Activated naive CD8-positive, alpha-beta T cell treated with anti-CD3 and anti-CD28 coated beads for 36 hours (primary cell): ENCODE measurements at regions not wholly inside any gene's neighbourhood (a gene's known extent, or its start where the extent isn't known, plus 50 kb on each side); places are given as distances from the start of the nearest gene placed in this dataset.

ENCODE experiments used
- DNase-seq: peaks from one replicate; pipeline ENCODE4 v3.0.0; 2021
- H3K27ac Mint-ChIP-seq: one replicate; pipeline ENCODE4 v1.8.0; 2022; ENCODE audit warnings: mild to moderate bottlenecking, moderate library complexity, mixed read lengths
- H3K27me3 Mint-ChIP-seq: one replicate; pipeline ENCODE4 v1.8.0; 2022; ENCODE audit warnings: mild to moderate bottlenecking, mixed read lengths
- H3K36me3 Mint-ChIP-seq: one replicate; pipeline ENCODE4 v1.8.0; 2021; ENCODE audit warnings: mild to moderate bottlenecking, mixed read lengths
- H3K4me1 Mint-ChIP-seq: one replicate; pipeline ENCODE4 v1.8.0; 2021; ENCODE audit warnings: mixed read lengths
- H3K4me3 Mint-ChIP-seq: one replicate; pipeline ENCODE4 v1.8.0; 2022; ENCODE audit warnings: mild to moderate bottlenecking, moderate library complexity, mixed read lengths
- H3K9me3 Mint-ChIP-seq: one replicate; pipeline ENCODE4 v1.8.0; 2022; ENCODE audit warnings: mixed read lengths

DNA sequence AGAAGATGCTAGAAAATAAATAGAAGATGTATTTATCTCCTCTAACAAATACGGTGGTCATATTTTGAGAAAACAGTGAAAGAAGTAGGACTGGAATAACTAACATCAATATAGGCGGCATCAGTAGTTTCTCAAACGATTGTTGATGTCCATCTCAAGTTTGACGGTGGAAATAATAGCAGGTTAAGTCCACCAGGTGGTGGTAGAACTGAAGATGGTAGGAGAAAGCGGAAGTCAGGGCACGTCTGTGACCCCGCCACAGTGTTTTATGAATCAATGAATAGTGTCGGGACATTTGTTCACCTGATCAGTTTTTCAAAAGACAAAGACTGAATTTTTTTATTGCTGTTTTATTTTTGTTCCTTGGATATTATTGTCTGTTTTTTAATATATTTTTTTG is 706.4 kb upstream of the SLC10A2 start:
- H3K36me3 Mint-ChIP-seq, result no peaks in the 10 kb centered on the region

DNA sequence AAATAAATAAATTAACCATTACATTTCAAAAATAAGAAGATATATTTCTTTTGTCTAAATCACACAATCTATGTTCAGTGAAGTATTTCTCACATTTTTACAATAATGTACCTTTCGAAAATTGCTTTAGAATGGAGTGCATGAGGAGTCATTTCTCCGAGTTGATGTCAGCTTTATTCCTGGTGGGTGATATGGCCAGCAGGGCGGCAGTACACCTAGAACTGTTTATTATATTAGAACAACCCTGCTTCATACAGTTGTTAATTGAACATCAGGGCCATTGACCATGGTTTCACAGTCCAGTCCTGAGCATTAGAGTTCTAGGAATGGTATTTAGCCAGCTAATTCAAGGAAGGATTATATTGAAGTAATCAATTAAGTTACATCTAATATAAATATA is 696.3 kb upstream of the SLC10A2 start:
- H3K27me3 Mint-ChIP-seq, result no peaks in the 10 kb centered on the region
- H3K4me3 Mint-ChIP-seq, result no peak overlapping the region
- peaks cover 3% of the 10 kb centered on the region for H3K9me3 Mint-ChIP-seq
- no peaks in the 10 kb centered on the region for H3K4me1 Mint-ChIP-seq
- no peaks in the 10 kb centered on the region for H3K36me3 Mint-ChIP-seq
- no peak overlapping the region for H3K27ac Mint-ChIP-seq
- no peak for DNase-seq

More for the DNA sequence above, 706.4 kb upstream of the SLC10A2 start:
- DNase-seq, result no peak
- no peaks in the 10 kb centered on the region for H3K4me1 Mint-ChIP-seq
- H3K9me3 Mint-ChIP-seq, result no peaks in the 10 kb centered on the region
- H3K27ac Mint-ChIP-seq, result no peak overlapping the region
- no peak overlapping the region for H3K4me3 Mint-ChIP-seq
- no peaks in the 10 kb centered on the region for H3K27me3 Mint-ChIP-seq

DNA sequence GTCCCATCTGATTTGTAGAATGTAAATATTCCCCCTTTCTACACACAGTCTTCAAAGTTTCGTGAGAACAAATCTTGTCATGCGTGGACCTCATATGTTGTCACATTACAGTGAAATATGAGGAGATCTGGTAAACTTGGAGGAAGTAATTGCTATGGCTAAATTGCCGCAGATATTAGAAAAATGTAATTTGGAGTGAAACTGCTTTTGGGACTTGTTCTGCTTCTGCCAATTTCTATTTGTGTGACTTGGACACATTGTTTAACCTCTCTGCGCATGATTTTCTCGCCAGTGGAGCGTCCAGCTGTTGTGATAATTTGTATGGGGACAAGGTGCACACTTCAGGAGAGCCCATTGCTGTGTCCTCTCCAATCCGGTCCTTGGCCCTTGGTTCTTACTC is 693.1 kb upstream of the SLC10A2 start:
- Mint-ChIP-seq H3K36me3 (no peaks in the 10 kb centered on the region), H3K27ac (no peak overlapping the region), H3K4me3 (no peak overlapping the region), H3K27me3 (no peaks in the 10 kb centered on the region), H3K9me3 (peaks cover 1% of the 10 kb centered on the region), H3K4me1 (no peaks in the 10 kb centered on the region)
- no peak for DNase-seq

DNA sequence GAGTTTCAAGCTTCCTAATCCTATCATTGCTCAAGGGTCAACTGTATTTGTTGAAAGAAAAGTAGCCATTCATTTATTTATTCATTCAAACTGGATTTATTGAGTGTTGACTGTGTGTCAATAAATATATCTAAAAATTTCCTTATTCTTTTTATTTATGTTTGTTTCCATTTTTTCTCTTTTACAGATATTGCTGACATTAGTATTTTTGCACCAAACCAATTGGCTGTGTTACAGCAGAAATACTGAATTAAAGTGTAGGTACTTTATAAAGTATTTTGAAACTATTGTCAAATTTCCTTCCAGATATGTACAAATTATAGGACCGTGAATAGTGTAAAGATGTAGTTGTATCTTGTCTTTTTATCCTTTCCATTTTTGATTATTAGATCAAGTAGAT is 692.0 kb upstream of the SLC10A2 start:
- H3K9me3 Mint-ChIP-seq, result peaks cover 1% of the 10 kb centered on the region
- H3K36me3 Mint-ChIP-seq, result no peaks in the 10 kb centered on the region

DNA sequence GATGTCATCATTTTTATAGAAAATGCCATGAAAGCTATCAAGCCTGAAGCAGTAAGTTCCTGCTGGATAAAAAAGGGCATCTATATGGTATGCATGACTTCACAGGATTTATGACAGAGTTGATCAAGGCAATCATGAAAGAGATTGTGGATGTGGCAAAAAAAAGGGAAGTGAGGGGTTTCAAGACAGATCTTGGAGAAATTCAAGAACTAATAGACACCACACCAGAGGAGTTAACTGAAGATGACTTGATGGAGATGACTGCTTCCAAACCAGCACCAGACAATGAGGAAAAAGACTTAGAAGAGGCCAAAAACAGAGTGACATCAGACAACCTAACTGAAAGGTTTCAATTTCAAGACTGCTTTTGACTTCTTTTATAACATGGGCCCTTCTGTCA is 691.1 kb upstream of the SLC10A2 start:
- Mint-ChIP-seq H3K4me3 (no peak overlapping the region), H3K27ac (no peak overlapping the region), H3K36me3 (no peaks in the 10 kb centered on the region), H3K4me1 (no peaks in the 10 kb centered on the region), H3K27me3 (no peaks in the 10 kb centered on the region), H3K9me3 (peaks cover 1% of the 10 kb centered on the region)
- no peak for DNase-seq

More for the DNA sequence above, 692.0 kb upstream of the SLC10A2 start:
- DNase-seq, result no peak
- no peak overlapping the region for H3K27ac Mint-ChIP-seq
- no peaks in the 10 kb centered on the region for H3K27me3 Mint-ChIP-seq
- H3K4me3 Mint-ChIP-seq, result no peak overlapping the region
- H3K4me1 Mint-ChIP-seq, result no peaks in the 10 kb centered on the region

DNA sequence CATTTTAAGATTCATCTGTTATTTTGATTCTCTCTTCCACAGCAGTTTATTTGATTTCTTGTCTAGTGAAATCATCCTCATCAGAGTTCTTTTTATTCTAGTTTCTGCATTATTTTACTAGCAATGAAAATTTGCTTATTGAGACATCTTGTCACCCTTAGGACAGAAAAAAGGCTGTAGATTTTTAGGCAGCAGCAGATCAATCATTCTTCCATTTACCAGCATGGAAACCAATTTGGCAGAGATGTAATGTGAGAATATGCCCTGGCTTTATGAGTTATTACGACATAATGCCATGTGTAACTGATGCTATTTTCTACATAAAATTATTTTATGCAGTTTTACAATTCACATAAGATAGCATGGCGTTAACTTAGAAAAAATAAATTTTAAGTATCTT is 688.6 kb upstream of the SLC10A2 start:
- no peak overlapping the region for H3K4me3 Mint-ChIP-seq
- DNase-seq, result no peak
- no peaks in the 10 kb centered on the region for H3K36me3 Mint-ChIP-seq
- no peaks in the 10 kb centered on the region for H3K27me3 Mint-ChIP-seq
- H3K9me3 Mint-ChIP-seq, result no peaks in the 10 kb centered on the region
- H3K27ac Mint-ChIP-seq, result no peak overlapping the region
- H3K4me1 Mint-ChIP-seq, result no peaks in the 10 kb centered on the region

DNA sequence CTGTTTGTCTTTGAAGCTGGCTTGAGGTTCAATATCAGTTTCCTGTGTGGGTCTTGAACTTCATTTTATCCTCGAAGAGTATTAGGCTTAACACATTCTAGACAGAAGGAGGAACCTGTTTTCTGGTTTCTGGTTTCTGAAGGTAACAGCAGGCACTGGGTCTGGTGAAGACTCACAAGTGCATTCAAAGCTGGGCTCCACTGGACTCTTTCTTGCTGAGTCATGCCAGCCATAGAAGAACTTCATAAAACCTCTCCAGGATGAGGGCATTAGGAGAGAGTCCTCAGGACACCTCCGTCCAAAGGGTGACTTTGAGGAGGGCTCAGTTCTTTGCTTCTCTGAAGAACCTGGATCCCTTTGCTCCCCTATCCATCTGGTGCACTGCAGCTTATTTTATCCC is 668.6 kb upstream of the SLC10A2 start:
- DNase-seq, result no peak

DNA sequence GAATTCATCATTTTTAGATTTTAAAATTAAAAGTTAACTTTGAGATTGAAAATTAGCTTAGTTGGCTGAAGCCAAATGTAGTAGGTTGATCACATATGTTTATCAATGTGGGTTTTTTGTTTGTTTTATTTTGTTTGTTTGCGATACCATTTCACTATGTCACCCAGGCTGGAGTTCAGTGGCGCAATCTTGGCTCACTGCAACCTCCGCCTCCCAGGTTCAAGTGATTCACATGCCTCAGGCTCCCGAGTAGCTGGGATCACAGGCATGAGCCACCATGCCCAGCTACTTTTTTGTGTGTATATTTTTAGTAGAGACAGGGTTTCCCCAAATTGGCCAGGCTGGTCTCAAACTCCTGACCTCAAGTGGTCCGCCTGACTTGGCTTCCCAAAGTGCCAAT is 665.7 kb upstream of the SLC10A2 start:
- Mint-ChIP-seq H3K4me3 (no peak overlapping the region), H3K4me1 (peaks cover 1% of the 10 kb centered on the region), H3K27me3 (no peaks in the 10 kb centered on the region), H3K36me3 (no peaks in the 10 kb centered on the region), H3K27ac (no peak overlapping the region), H3K9me3 (no peaks in the 10 kb centered on the region)
- no peak for DNase-seq

More for the DNA sequence above, 668.6 kb upstream of the SLC10A2 start:
- Mint-ChIP-seq H3K27me3 (no peaks in the 10 kb centered on the region), H3K36me3 (no peaks in the 10 kb centered on the region), H3K9me3 (no peaks in the 10 kb centered on the region), H3K27ac (no peak overlapping the region), H3K4me1 (no peaks in the 10 kb centered on the region), H3K4me3 (no peak overlapping the region)

DNA sequence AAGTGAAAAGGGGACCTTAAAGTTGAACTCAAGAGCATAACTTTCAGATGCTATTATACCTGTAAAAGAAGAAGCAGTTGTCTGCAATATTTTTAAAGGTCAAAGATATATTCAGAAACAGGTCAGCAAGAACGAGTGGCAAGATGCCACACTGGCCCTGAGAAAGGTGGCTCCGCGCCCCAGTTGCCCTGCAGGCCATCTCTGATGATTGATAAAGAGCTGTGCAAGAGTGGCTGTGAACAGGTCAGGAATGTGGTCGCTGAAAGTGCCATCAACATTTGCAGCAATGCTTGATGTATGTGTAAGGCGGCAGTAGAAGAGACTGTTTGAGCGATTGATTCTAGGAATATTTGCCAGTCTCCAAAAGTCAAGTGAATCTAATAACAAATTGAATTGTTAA is 664.2 kb upstream of the SLC10A2 start:
- Mint-ChIP-seq H3K4me1 (peaks cover 1% of the 10 kb centered on the region), H3K4me3 (no peak overlapping the region), H3K9me3 (no peaks in the 10 kb centered on the region), H3K27me3 (no peaks in the 10 kb centered on the region), H3K27ac (no peak overlapping the region), H3K36me3 (no peaks in the 10 kb centered on the region)
- DNase-seq, result no peak

DNA sequence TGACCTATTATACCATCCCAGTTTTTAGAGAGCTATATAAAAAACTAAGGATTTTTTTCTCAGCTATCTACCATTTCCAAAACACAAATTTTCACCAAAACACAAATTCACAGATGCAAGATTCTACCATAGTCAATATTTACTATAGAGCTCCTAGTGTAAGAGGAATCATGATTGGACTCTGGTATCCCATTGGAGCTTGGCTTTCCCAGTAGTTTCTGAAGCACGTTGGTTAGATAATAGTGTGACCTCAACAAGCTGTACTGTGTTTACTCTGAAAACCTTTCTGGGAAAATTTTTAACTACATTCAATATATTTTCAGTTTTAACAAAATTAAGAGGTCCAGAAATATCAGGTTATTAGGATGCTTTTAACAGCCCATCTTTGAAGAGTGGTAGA is 660.6 kb upstream of the SLC10A2 start:
- Mint-ChIP-seq H3K27ac (no peak overlapping the region), H3K9me3 (peaks cover 1% of the 10 kb centered on the region), H3K36me3 (no peaks in the 10 kb centered on the region), H3K4me1 (peaks cover 1% of the 10 kb centered on the region), H3K27me3 (no peaks in the 10 kb centered on the region), H3K4me3 (no peak overlapping the region)
- no peak for DNase-seq

DNA sequence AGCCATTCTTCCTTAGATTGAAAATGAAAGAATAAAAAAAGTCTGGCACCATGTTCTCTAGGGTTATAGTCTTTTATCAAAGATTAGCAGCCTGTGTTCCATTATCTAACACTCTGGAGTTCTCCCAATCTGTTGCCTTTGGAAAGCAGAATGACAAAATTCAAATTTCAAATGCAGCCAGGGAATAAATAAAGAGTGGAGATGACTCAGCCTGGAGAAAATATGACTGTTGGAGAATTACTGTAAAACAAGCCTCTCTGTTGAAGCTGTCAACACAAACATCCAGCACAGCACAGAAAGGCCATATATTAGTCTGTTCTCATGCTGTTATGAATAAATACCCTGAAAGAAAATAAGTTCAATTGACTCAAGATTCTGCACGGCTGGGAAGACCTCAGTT is 650.5 kb upstream of the SLC10A2 start:
- no peak for DNase-seq
- no peaks in the 10 kb centered on the region for H3K36me3 Mint-ChIP-seq
- peaks cover 3% of the 10 kb centered on the region for H3K9me3 Mint-ChIP-seq
- H3K4me1 Mint-ChIP-seq, result no peaks in the 10 kb centered on the region
- H3K27ac Mint-ChIP-seq, result no peak overlapping the region
- H3K4me3 Mint-ChIP-seq, result no peak overlapping the region
- H3K27me3 Mint-ChIP-seq, result no peaks in the 10 kb centered on the region

DNA sequence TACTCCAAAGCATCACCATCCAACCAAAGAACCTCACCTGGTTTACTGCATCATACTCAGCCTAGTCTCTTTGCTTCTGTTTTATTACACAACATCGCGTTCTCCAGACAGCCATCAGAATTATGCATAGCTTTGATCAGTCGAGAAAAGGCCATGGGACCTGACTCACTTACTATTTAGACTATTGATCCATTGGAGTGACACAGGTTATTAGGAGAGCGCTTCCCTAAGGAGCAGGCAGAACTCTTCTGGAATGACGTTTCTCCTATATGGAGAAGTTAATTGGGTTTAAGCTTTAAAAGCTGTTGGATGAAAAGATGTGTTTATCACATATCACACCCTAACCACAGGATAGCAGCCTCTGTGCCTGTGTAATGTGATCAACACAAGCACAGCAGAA is 649.1 kb upstream of the SLC10A2 start:
- Mint-ChIP-seq H3K36me3 (no peaks in the 10 kb centered on the region), H3K27me3 (no peaks in the 10 kb centered on the region), H3K4me1 (no peaks in the 10 kb centered on the region), H3K27ac (no peak overlapping the region), H3K4me3 (no peak overlapping the region), H3K9me3 (peaks cover 3% of the 10 kb centered on the region)
- DNase-seq, result no peak

DNA sequence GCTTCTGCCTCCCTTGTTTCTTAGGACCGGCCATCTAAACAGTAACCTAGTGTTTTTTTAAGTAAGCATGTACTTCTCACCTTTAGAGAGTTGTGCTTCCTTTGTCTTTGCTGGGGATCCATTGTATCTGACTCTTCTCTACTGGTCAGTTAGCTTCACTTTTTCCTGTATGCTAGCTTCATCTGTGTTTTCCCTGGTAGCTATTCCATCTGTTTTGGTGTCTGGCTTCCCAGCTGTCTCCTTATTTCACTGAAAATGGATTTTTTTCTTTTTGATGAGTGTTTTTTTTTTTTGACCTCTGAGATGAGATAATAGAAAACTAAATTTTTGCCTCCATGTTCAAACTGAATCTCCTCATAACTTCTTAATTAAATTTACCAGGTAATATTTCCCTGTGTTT is 637.0 kb upstream of the SLC10A2 start:
- Mint-ChIP-seq H3K36me3 (no peaks in the 10 kb centered on the region), H3K27ac (no peak overlapping the region), H3K9me3 (peaks cover 7% of the 10 kb centered on the region), H3K27me3 (no peaks in the 10 kb centered on the region), H3K4me3 (no peak overlapping the region), H3K4me1 (no peaks in the 10 kb centered on the region)
- DNase-seq, result no peak

DNA sequence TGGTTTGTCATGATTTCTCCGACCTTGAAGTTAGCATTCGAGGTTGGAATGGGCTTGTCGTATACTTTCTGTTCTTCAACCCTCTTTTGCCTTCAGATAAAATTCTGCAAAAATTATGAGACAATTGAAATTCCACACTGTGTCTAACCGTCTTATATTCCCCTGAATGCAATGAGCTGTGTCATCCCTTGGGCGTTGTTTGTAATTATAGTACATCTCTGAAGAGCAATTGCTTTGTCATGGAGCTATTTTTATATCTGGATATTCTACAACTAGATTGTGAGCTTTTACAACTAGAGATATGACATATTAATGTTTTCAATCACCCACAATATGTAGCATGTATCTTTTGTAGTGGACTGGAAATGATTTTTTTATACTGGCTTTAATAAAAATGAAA is 631.8 kb upstream of the SLC10A2 start:
- no peaks in the 10 kb centered on the region for H3K4me1 Mint-ChIP-seq
- no peaks in the 10 kb centered on the region for H3K27me3 Mint-ChIP-seq
- no peak for DNase-seq
- H3K27ac Mint-ChIP-seq, result no peak overlapping the region
- H3K4me3 Mint-ChIP-seq, result no peak overlapping the region
- H3K36me3 Mint-ChIP-seq, result no peaks in the 10 kb centered on the region
- H3K9me3 Mint-ChIP-seq, result peaks cover 4% of the 10 kb centered on the region

DNA sequence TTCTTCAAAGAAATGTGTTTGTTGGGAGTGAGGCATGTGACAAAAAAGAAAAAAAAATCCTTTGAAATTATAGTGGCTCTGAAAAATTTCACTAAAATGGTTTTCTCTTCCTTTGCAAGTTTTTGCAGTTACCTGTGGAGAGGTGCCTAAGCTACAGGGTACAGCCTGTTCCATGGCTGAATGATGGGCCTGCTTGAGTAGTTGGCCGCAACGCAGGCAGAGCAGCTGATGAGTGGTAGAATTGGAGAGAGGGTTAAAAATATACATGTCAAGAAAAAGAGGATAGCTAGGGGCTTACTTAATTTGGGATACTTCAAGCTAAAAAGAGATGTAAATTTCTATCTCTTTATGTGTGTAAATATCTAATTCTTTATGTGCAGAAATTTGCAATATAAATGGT is 629.1 kb upstream of the SLC10A2 start:
- Mint-ChIP-seq H3K4me3 (no peak overlapping the region), H3K36me3 (no peaks in the 10 kb centered on the region), H3K4me1 (no peaks in the 10 kb centered on the region), H3K27ac (no peak overlapping the region), H3K27me3 (no peaks in the 10 kb centered on the region), H3K9me3 (peaks cover 4% of the 10 kb centered on the region)
- no peak for DNase-seq

DNA sequence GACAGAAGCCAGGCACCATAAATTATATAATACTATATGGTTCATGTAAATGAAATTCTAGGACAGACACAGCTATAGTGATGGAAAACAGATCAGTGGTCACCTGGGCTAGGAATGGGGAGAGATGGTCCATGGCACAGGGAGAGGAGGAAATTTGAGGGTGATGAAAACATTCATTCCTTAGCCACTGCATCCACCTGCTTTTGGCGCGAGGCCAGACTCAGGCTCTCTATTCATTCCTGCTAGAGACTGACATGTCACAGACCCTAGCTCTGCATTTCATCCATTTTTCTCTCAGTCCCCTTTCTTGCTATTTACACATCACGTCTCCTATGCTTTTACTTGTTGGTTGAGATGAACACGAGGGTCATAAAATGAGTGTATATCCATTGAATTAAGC is 628.3 kb upstream of the SLC10A2 start:
- Mint-ChIP-seq H3K4me3 (no peak overlapping the region), H3K9me3 (peaks cover 4% of the 10 kb centered on the region), H3K27me3 (no peaks in the 10 kb centered on the region), H3K36me3 (no peaks in the 10 kb centered on the region), H3K4me1 (no peaks in the 10 kb centered on the region), H3K27ac (no peak overlapping the region)
- DNase-seq, result no peak

DNA sequence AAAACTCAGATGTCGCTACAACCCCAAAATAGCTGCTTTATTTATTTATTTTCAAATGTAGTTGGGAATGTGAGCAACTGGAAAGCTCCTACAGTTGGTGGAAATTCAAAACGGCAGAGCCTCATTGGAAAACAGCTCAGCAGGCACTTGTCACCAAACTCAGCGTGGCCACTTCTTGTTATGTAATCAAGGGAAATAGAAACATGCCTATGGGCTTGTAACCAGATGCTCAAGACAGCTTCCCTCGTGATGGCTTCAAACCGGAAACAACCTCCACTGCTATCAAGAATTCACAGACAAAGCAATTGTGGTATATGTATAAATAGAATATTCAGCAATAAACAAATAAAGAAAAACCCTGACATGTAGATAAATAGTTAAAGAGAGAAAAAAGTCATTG is 627.8 kb upstream of the SLC10A2 start:
- Mint-ChIP-seq H3K36me3 (no peaks in the 10 kb centered on the region), H3K4me1 (no peaks in the 10 kb centered on the region), H3K27ac (no peak overlapping the region), H3K9me3 (peaks cover 4% of the 10 kb centered on the region), H3K27me3 (no peaks in the 10 kb centered on the region), H3K4me3 (no peak overlapping the region)
- no peak for DNase-seq
